HepG2 (cell line): ENCODE measurements at regions not wholly inside any gene's neighbourhood (a gene's known extent, or its start where the extent isn't known, plus 50 kb on each side); places are given as distances from the start of the nearest gene placed in this dataset.
A peak's percentile ranks its signal among the peaks of the same experiment; 100 is the strongest.

Experiments
- E2F2 ChIP-seq: sonication (generic); formaldehyde crosslinking; IDR thresholded peaks from 2 replicates; pipeline ENCODE4 v1.4.0; 2020; ENCODE audit warnings: missing genetic modification reagents, borderline replicate concordance
- ETV5 ChIP-seq: IDR thresholded peaks from 2 replicates; pipeline ENCODE4 v1.6.1; 2018; ENCODE audit warnings: missing biosample characterization, missing genetic modification reagents, inconsistent platforms, borderline replicate concordance
- GZF1 ChIP-seq: sonication (generic); formaldehyde crosslinking; IDR thresholded peaks from 2 replicates; pipeline ENCODE4 v1.5.1; 2020; ENCODE audit warnings: mild to moderate bottlenecking, missing genetic modification reagents
- HCFC1 ChIP-seq: fragments of 150-350 bp; IDR thresholded peaks from 2 replicates; pipeline ENCODE4 v1.6.1; 2014; ENCODE audit warnings: low read depth, low read length
- MED1 ChIP-seq: sonication (generic); formaldehyde crosslinking; IDR thresholded peaks from 2 replicates; pipeline ENCODE4 v1.4.0; 2020; ENCODE audit warnings: missing genetic modification reagents
- POLR2AphosphoS2 ChIP-seq: IDR thresholded peaks from 2 replicates; pipeline ENCODE4 v1.6.1; 2011; ENCODE audit warnings: low read depth, low read length, improper control_type of control experiment
- RBM39 ChIP-seq: fragments of 200-400 bp; formaldehyde crosslinking; IDR thresholded peaks from one replicate; pipeline ENCODE4 v1.6.1; 2018; ENCODE audit warnings: antibody characterized with exemption, mild to moderate bottlenecking, low read depth, low read length; ENCODE audit not compliant: poor library complexity, severe bottlenecking
- SRF ChIP-seq: IDR thresholded peaks from 2 replicates; pipeline ENCODE4 v1.6.1; 2011; ENCODE audit warnings: mild to moderate bottlenecking, low read depth, low read length, moderate library complexity
- TCF7 ChIP-seq: sonication (generic); IDR thresholded peaks from 2 replicates; pipeline ENCODE4 v1.6.1; 2016; ENCODE audit warnings: antibody characterized with exemption, low read depth
- ZFX ChIP-seq: sonication (generic); formaldehyde crosslinking; IDR thresholded peaks from 2 replicates; pipeline ENCODE4 v1.4.0; 2020; ENCODE audit warnings: mild to moderate bottlenecking, low read depth, missing genetic modification reagents, moderate library complexity
- ZMYM2 ChIP-seq: sonication (generic); formaldehyde crosslinking; IDR thresholded peaks from 2 replicates; pipeline ENCODE4 v1.8.0; 2022; ENCODE audit warnings: mild to moderate bottlenecking, missing genetic modification reagents
- ZNF224 ChIP-seq: sonication (generic); formaldehyde crosslinking; IDR thresholded peaks from 2 replicates; pipeline ENCODE4 v1.5.0; 2020; ENCODE audit warnings: mild to moderate bottlenecking, missing genetic modification reagents
- ZNF253 ChIP-seq: sonication (generic); formaldehyde crosslinking; IDR thresholded peaks from 2 replicates; pipeline ENCODE4 v1.8.0; 2022; ENCODE audit warnings: mild to moderate bottlenecking, missing genetic modification reagents, borderline replicate concordance
- ZNF646 ChIP-seq: sonication (generic); formaldehyde crosslinking; IDR thresholded peaks from 2 replicates; pipeline ENCODE4 v1.9.0; 2021; ENCODE audit warnings: mild to moderate bottlenecking, missing genetic modification reagents
- ZZZ3 ChIP-seq: sonication (generic); formaldehyde crosslinking; IDR thresholded peaks from 2 replicates; pipeline ENCODE4 v1.4.0; 2020; ENCODE audit warnings: missing genetic modification reagents, mild to moderate bottlenecking, borderline replicate concordance
- TF ChIP-seq, protein P1 (sequence below): sonication (generic); formaldehyde crosslinking; IDR thresholded peaks from 2 replicates; pipeline ENCODE4 v1.4.0; 2020; ENCODE audit warnings: missing genetic modification reagents, borderline replicate concordance
- TF ChIP-seq, protein P2 (sequence below): sonication (generic); formaldehyde crosslinking; IDR thresholded peaks from 2 replicates; pipeline ENCODE4 v1.5.0; 2020; ENCODE audit warnings: missing genetic modification reagents
- TF ChIP-seq, protein P3 (sequence below): sonication (generic); formaldehyde crosslinking; IDR thresholded peaks from 2 replicates; pipeline ENCODE4 v1.8.1; 2023; ENCODE audit warnings: mild to moderate bottlenecking, missing genetic modification reagents

- TF ChIP-seq RBM39 (no peak), ZFX (0 out of 2 replicates have a peak, but pooled peaks have one; percentile 54), E2F2 (CRISPR knock-in tag) (no peak), POLR2AphosphoS2 (no peak), ZNF224 (CRISPR knock-in tag) (no peak), ETV5 (CRISPR knock-in tag) (peak; percentile 98), GZF1 (CRISPR knock-in tag) (no peak), ZNF646 (0 out of 2 replicates have a peak, but pooled peaks have one; percentile 13), MED1 (peak; percentile 96), HCFC1 (no peak), TCF7 (peak; percentile 86), ZNF253 (CRISPR knock-in tag) (no peak), ZZZ3 (CRISPR knock-in tag) (no peak), SRF (no peak), ZMYM2 (CRISPR knock-in tag) (no peak)
- TF ChIP-seq, protein P1, sequence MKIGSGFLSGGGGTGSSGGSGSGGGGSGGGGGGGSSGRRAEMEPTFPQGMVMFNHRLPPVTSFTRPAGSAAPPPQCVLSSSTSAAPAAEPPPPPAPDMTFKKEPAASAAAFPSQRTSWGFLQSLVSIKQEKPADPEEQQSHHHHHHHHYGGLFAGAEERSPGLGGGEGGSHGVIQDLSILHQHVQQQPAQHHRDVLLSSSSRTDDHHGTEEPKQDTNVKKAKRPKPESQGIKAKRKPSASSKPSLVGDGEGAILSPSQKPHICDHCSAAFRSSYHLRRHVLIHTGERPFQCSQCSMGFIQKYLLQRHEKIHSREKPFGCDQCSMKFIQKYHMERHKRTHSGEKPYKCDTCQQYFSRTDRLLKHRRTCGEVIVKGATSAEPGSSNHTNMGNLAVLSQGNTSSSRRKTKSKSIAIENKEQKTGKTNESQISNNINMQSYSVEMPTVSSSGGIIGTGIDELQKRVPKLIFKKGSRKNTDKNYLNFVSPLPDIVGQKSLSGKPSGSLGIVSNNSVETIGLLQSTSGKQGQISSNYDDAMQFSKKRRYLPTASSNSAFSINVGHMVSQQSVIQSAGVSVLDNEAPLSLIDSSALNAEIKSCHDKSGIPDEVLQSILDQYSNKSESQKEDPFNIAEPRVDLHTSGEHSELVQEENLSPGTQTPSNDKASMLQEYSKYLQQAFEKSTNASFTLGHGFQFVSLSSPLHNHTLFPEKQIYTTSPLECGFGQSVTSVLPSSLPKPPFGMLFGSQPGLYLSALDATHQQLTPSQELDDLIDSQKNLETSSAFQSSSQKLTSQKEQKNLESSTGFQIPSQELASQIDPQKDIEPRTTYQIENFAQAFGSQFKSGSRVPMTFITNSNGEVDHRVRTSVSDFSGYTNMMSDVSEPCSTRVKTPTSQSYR = peak; percentile 56; the same call in 1 of the 2 replicates
- TF ChIP-seq, protein P2, sequence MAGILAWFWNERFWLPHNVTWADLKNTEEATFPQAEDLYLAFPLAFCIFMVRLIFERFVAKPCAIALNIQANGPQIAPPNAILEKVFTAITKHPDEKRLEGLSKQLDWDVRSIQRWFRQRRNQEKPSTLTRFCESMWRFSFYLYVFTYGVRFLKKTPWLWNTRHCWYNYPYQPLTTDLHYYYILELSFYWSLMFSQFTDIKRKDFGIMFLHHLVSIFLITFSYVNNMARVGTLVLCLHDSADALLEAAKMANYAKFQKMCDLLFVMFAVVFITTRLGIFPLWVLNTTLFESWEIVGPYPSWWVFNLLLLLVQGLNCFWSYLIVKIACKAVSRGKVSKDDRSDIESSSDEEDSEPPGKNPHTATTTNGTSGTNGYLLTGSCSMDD (CRISPR knock-in tag) = no peak
- TF ChIP-seq, protein P3, sequence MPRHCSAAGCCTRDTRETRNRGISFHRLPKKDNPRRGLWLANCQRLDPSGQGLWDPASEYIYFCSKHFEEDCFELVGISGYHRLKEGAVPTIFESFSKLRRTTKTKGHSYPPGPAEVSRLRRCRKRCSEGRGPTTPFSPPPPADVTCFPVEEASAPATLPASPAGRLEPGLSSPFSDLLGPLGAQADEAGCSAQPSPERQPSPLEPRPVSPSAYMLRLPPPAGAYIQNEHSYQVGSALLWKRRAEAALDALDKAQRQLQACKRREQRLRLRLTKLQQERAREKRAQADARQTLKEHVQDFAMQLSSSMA (CRISPR knock-in tag) = no peak
Observed at GRCh38 chr12:115433014-115433634, 749.1 kb upstream of the TBX3 start (continued).
